Calu3 (cell line): ENCODE measurements at regions not wholly inside any gene's neighbourhood (a gene's known extent, or its start where the extent isn't known, plus 50 kb on each side); places are given as distances from the start of the nearest gene placed in this dataset.

Source experiments
- BruUV-seq: library from RNA; stranded (reverse); fragments of 400-500 nt; replicated peaks from 2 replicates; lab custom pipeline; 2021; lab: Mats Ljungman, UMichigan
- CTCF ChIA-PET: fragments of 300-600 bp; sonication (Branson Sonifier 250); formaldehyde crosslinking; loops from one replicate; lab custom pipeline; 2022; ENCODE audit warnings: antibody characterized with exemption; lab: Charles Lee
- DNase-seq: peaks from one replicate; pipeline ENCODE4 v3.0.0; 2022
- H3K27ac Mint-ChIP-seq: one replicate; pipeline ENCODE4 v1.8.0; 2022; ENCODE audit warnings: mixed read lengths; ENCODE audit not compliant: unreplicated experiment
- H3K27me3 Mint-ChIP-seq: one replicate; pipeline ENCODE4 v1.8.0; 2022; ENCODE audit warnings: mixed read lengths; ENCODE audit not compliant: unreplicated experiment
- H3K36me3 Mint-ChIP-seq: one replicate; pipeline ENCODE4 v1.8.0; 2022; ENCODE audit warnings: mild to moderate bottlenecking, moderate library complexity, mixed read lengths; ENCODE audit not compliant: insufficient read depth, unreplicated experiment
- H3K4me1 Mint-ChIP-seq: one replicate; pipeline ENCODE4 v1.8.0; 2022; ENCODE audit warnings: mild to moderate bottlenecking, low read depth, mixed read lengths; ENCODE audit not compliant: unreplicated experiment
- H3K4me3 Mint-ChIP-seq: one replicate; pipeline ENCODE4 v1.8.0; 2022; ENCODE audit warnings: mild to moderate bottlenecking, low read depth, moderate library complexity, mixed read lengths; ENCODE audit not compliant: unreplicated experiment
- H3K9me3 Mint-ChIP-seq: one replicate; pipeline ENCODE4 v1.8.0; 2022; ENCODE audit warnings: low read depth, mixed read lengths; ENCODE audit not compliant: unreplicated experiment
- intact Hi-C: fragments of 100-400 bp; cut with micrococcal nuclease; formaldehyde crosslinking; loops from one replicate; pipeline ENCODE4 v1.10.0; 2022; ENCODE audit not compliant: unreplicated experiment
- TF ChIP-seq, protein P1 (sequence below): fragments of 200-600 bp; IDR thresholded peaks from one replicate; pipeline ENCODE4 v1.8.0; 2022; ENCODE audit warnings: antibody characterized with exemption; ENCODE audit not compliant: unreplicated experiment

DNA sequence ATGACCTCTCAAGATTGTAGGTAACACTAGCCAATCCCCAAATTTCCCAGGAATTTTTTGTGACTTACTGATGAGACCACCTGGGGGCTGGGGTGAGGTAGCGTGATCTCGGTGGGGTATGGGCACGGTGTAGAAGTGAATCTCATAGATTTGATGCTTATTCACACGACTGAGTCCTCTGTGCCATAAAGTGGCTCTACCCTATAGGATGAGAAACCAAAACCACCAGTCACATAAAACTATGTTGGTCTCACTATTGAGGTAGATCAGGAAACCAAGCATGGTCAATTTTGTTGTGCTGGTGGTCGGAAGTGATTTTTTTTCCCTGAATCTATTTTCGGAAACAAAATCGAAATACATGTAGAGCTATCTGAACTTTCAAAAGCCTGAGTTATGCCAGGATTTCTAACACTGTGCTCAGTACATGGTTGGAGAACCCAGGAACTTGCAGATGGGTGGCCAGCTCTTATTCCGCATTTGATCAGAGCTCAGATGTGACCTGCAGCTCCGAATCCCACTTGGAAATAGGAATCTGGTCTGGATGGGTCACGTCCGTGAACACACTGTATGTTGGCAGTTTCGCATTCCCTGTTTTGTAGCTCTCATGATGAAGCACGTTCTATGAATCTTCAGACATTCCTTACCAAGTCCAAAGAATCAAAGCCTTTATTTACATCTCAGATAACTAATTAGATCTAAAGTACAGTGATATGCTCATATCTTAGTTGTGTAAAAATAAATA, 261.5 kb downstream of the KLF6 start:
- BruUV-seq: no TSS peak
- Mint-ChIP-seq H3K27me3 (no peaks in the 10 kb centered on the region), H3K27ac (no peak overlapping the region), H3K4me1 (peaks cover 17% of the 10 kb centered on the region), H3K36me3 (no peaks in the 10 kb centered on the region), H3K4me3 (no peak overlapping the region), H3K9me3 (peaks cover 5% of the 10 kb centered on the region)
- CTCF ChIA-PET: no interaction called here
- no peak for DNase-seq
- TF ChIP-seq, protein P1, sequence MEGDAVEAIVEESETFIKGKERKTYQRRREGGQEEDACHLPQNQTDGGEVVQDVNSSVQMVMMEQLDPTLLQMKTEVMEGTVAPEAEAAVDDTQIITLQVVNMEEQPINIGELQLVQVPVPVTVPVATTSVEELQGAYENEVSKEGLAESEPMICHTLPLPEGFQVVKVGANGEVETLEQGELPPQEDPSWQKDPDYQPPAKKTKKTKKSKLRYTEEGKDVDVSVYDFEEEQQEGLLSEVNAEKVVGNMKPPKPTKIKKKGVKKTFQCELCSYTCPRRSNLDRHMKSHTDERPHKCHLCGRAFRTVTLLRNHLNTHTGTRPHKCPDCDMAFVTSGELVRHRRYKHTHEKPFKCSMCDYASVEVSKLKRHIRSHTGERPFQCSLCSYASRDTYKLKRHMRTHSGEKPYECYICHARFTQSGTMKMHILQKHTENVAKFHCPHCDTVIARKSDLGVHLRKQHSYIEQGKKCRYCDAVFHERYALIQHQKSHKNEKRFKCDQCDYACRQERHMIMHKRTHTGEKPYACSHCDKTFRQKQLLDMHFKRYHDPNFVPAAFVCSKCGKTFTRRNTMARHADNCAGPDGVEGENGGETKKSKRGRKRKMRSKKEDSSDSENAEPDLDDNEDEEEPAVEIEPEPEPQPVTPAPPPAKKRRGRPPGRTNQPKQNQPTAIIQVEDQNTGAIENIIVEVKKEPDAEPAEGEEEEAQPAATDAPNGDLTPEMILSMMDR: no peak
- intact Hi-C loops: loop anchor here (10.0 kb wide), 1 partner anchor 49 kb away; no protein-coding TSS in a partner anchor

DNA sequence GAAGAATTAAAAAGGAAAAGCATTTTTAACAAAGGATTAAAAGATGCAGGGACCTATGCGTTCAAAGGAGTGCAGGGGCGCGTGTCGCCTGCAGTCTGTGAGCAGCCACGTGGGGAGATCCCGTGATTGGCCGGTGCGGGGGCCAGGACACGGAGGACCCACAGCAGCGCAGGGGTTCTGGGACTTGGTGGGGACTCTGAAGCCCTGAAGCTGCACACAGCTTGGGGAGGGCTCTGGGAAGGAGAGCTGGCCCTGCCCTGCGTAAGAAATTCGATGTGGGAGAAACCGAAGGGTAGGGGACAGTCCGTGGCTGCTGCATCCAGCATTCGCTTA, 268.1 kb downstream of the KLF6 start:
- BruUV-seq: no TSS peak
- TF ChIP-seq, protein P1: no peak
- DNase-seq: no peak
- H3K9me3 Mint-ChIP-seq: peaks cover 2% of the 10 kb centered on the region
- H3K27me3 Mint-ChIP-seq: no peaks in the 10 kb centered on the region
- no peak overlapping the region for H3K27ac Mint-ChIP-seq
- CTCF ChIA-PET: no interaction called here
- no peaks in the 10 kb centered on the region for H3K36me3 Mint-ChIP-seq
- intact Hi-C loops: no loop called here
- no peak overlapping the region for H3K4me3 Mint-ChIP-seq
- no peaks in the 10 kb centered on the region for H3K4me1 Mint-ChIP-seq

DNA sequence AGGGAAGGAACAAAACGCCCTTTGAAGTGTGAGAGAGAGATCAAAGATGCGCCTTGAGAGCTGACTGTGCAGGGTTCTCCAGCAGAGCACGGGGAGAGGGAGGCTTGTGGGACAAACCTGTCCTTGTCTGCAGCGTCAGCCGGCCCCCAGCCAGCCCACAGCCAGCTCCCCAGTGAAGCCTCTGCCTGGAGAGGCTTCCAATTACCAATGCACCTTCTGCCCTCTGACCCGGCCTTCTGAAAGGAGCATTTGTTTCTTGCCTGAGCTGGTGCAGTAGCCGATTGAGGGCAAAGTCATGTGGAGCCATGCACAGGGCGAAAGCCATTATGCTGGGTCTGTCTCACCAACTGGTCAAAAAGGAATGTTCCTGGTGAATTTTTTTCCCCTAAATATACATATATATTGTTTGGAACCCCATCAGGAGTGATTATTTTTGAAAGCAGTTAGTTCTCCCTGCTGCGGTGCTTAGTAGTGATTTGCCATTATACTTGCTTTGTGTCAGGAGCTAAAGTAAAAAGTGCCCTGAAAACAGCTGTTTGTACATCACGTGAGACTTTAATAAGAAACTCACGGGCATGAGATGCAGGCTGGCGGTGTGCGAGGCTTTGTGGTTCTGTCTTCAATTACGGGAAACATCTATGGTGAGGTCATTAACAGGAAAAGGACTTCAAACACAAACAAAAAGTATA, 268.6 kb downstream of the KLF6 start:
- CTCF ChIA-PET: no interaction called here
- no peak overlapping the region for H3K27ac Mint-ChIP-seq
- no peak overlapping the region for H3K4me3 Mint-ChIP-seq
- BruUV-seq: no TSS peak
- H3K36me3 Mint-ChIP-seq: no peaks in the 10 kb centered on the region
- intact Hi-C loops: no loop called here
- peaks cover 2% of the 10 kb centered on the region for H3K9me3 Mint-ChIP-seq
- no peaks in the 10 kb centered on the region for H3K27me3 Mint-ChIP-seq
- TF ChIP-seq, protein P1: no peak
- DNase-seq: no peak
- H3K4me1 Mint-ChIP-seq: no peaks in the 10 kb centered on the region

DNA sequence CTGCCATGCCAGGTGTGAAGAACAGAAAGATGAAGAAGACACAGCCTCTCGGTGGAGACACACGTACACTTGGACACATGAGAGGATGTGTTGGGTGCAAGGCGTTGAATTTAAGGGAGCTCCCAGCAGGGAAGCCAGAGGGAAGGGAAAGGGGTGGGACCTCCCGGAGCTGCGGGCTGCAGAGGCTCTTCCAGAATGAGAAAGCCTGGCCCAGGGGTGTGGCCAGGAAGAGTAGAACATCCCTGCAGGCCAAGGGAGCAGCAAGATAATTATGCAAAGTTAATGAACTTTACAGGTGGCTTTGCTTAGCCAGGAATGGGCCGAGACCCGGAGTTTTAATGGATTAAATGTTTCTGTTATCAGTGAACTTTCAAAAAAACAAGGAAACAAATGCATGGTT, 270.3 kb downstream of the KLF6 start:
- DNase-seq: no peak
- Mint-ChIP-seq H3K36me3 (no peaks in the 10 kb centered on the region), H3K4me1 (no peaks in the 10 kb centered on the region), H3K27ac (no peak overlapping the region), H3K9me3 (peaks cover 2% of the 10 kb centered on the region), H3K27me3 (no peaks in the 10 kb centered on the region), H3K4me3 (no peak overlapping the region)
- CTCF ChIA-PET: no interaction called here
- TF ChIP-seq, protein P1: no peak
- intact Hi-C loops: no loop called here
- no TSS peak for BruUV-seq
